K562 (cell line): ENCODE measurements at regions not wholly inside any gene's neighbourhood (a gene's known extent, or its start where the extent isn't known, plus 50 kb on each side); places are given as distances from the start of the nearest gene placed in this dataset.

Experiments
- CBX3 ChIP-seq, 2 experiments: IDR thresholded peaks; 1 replicate in 1 of 2; 2 replicates in 1 of 2; pipeline ENCODE4 v1.6.1; 2012; ENCODE audit warnings: inconsistent platforms in 2 of 2, low read length in 2 of 2, borderline replicate concordance in 1 of 2, control low read depth in 1 of 2
- EGR1 ChIP-seq: fragments of 450-650 bp; conservative IDR thresholded peaks from 2 replicates; pipeline ENCODE4 v1.6.1; 2017; ENCODE audit warnings: mild to moderate bottlenecking
- FOXP1 ChIP-seq: sonication (generic); formaldehyde crosslinking; IDR thresholded peaks from 2 replicates; pipeline ENCODE4 v1.8.0; 2022; ENCODE audit warnings: mild to moderate bottlenecking, missing genetic modification reagents
- GTF2F1 ChIP-seq: IDR thresholded peaks from 2 replicates; pipeline ENCODE4 v1.6.1; 2011; ENCODE audit warnings: low read depth, low read length, improper control_type of control experiment
- HMG20B ChIP-seq: fragments of 250-450 bp; sonication (Bioruptor Pico); IDR thresholded peaks from 2 replicates; pipeline ENCODE4 v1.5.0; 2021; ENCODE audit warnings: mild to moderate bottlenecking
- MAFK ChIP-seq: IDR thresholded peaks from 2 replicates; pipeline ENCODE4 v1.6.1; 2011; ENCODE audit warnings: low read length, improper control_type of control experiment
- MEF2A ChIP-seq: IDR thresholded peaks from 2 replicates; pipeline ENCODE4 v1.6.1; 2011; ENCODE audit warnings: low read depth, mild to moderate bottlenecking, low read length, moderate library complexity; ENCODE audit not compliant: control insufficient read depth
- PTTG1 ChIP-seq: fragments of 450-650 bp; IDR thresholded peaks from 2 replicates; pipeline ENCODE4 v1.6.1; 2016; ENCODE audit warnings: low read depth, mild to moderate bottlenecking, missing genetic modification characterization, missing compliant biosample characterization
- RAD21 ChIP-seq, 2 experiments: fragments of 250-450 bp in 1 of 2; fragments of 450-650 bp in 1 of 2; sonication (Bioruptor Pico) in 1 of 2; formaldehyde crosslinking in 1 of 2; IDR thresholded peaks in 1 of 2; conservative IDR thresholded peaks in 1 of 2; 2 replicates each; pipeline versions ENCODE4 v1.4.0 to v1.8.0; 2020 to 2022; ENCODE audit warnings: mild to moderate bottlenecking in 2 of 2, moderate library complexity in 1 of 2
- RBM34 ChIP-seq: fragments of 200-400 bp; formaldehyde crosslinking; IDR thresholded peaks from 2 replicates; pipeline ENCODE4 v1.6.1; 2018; ENCODE audit warnings: low read length, borderline replicate concordance; ENCODE audit not compliant: insufficient read depth
- RBM39 ChIP-seq: fragments of 200-400 bp; formaldehyde crosslinking; optimal IDR thresholded peaks from 2 replicates; pipeline ENCODE3; 2018; ENCODE audit warnings: low read depth, low read length
- SMC3 ChIP-seq: conservative IDR thresholded peaks from 2 replicates; pipeline ENCODE4 v1.6.1; 2011; ENCODE audit warnings: low read depth, low read length, improper control_type of control experiment; ENCODE audit not compliant: insufficient read depth
- SNRNP70 ChIP-seq: fragments of 200-400 bp; formaldehyde crosslinking; optimal IDR thresholded peaks from 2 replicates; pipeline ENCODE3; 2017; ENCODE audit warnings: low read depth, low read length
- TFAM ChIP-seq: fragments of 250-450 bp; sonication (Bioruptor Pico); conservative IDR thresholded peaks from 2 replicates; pipeline ENCODE4 v1.5.0; 2021; ENCODE audit warnings: mild to moderate bottlenecking, moderate library complexity
- ZBTB8A ChIP-seq: fragments of 450-650 bp; IDR thresholded peaks from 2 replicates; pipeline ENCODE4 v1.6.1; 2018; ENCODE audit warnings: mild to moderate bottlenecking, moderate library complexity; ENCODE audit not compliant: partially characterized antibody
- TF ChIP-seq, protein P1 (sequence below): sonication (generic); formaldehyde crosslinking; IDR thresholded peaks from 2 replicates; pipeline ENCODE4 v1.8.0; 2023; ENCODE audit warnings: missing genetic modification reagents, mild to moderate bottlenecking, borderline replicate concordance
- TF ChIP-seq, protein P2 (sequence below), 2 experiments: IDR thresholded peaks in 1 of 2; conservative IDR thresholded peaks in 1 of 2; 2 replicates each; pipeline ENCODE4 v1.6.1; 2016; ENCODE audit warnings: low read depth in 2 of 2, mild to moderate bottlenecking in 1 of 2, missing compliant biosample characterization in 1 of 2, missing genetic modification characterization in 1 of 2, moderate library complexity in 1 of 2

DNA sequence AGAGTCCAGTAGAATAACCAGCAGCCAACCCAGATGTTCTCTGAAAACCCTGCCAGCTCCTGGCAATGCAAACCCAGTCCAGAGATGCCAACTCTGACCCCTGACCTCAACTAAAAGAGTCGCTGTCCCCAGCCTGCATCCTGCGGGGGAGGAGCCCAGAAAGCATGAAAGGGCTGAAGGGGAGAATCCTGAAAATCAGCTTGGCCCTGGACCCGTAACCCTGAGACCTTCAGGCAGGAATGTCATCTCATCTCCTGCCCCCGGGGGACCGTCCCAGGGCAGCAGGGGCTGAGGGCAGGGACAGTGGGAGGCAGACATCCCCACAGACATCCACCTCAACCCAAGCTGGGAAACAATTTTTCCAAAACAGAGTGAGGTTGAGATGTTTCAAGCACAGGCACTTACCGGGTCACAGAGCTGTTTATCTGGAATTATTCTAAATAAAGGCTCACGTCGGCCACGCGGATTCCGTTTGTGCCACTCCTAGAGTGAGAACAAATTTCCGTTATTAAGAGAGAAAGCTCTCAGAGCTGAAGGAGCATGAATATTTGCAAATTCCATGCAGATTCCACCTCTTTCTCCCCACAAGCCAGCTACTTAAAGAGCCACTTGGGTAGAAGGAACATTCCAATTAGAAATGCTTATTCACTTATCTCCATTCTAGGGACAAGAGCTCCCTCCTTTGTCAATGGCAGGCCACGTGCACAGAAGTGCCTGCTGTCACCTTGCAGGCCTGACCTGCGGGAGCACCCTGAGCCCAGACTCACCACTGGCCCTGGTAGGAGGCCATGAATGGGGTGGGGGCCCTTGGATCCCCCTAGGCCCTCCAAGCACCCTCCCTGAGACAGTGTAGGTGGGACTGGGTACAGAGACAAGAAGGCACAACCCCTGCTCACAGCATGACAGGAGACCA lies 240.1 kb downstream of the NPHP4 start (continued):
- TF ChIP-seq, protein P1, sequence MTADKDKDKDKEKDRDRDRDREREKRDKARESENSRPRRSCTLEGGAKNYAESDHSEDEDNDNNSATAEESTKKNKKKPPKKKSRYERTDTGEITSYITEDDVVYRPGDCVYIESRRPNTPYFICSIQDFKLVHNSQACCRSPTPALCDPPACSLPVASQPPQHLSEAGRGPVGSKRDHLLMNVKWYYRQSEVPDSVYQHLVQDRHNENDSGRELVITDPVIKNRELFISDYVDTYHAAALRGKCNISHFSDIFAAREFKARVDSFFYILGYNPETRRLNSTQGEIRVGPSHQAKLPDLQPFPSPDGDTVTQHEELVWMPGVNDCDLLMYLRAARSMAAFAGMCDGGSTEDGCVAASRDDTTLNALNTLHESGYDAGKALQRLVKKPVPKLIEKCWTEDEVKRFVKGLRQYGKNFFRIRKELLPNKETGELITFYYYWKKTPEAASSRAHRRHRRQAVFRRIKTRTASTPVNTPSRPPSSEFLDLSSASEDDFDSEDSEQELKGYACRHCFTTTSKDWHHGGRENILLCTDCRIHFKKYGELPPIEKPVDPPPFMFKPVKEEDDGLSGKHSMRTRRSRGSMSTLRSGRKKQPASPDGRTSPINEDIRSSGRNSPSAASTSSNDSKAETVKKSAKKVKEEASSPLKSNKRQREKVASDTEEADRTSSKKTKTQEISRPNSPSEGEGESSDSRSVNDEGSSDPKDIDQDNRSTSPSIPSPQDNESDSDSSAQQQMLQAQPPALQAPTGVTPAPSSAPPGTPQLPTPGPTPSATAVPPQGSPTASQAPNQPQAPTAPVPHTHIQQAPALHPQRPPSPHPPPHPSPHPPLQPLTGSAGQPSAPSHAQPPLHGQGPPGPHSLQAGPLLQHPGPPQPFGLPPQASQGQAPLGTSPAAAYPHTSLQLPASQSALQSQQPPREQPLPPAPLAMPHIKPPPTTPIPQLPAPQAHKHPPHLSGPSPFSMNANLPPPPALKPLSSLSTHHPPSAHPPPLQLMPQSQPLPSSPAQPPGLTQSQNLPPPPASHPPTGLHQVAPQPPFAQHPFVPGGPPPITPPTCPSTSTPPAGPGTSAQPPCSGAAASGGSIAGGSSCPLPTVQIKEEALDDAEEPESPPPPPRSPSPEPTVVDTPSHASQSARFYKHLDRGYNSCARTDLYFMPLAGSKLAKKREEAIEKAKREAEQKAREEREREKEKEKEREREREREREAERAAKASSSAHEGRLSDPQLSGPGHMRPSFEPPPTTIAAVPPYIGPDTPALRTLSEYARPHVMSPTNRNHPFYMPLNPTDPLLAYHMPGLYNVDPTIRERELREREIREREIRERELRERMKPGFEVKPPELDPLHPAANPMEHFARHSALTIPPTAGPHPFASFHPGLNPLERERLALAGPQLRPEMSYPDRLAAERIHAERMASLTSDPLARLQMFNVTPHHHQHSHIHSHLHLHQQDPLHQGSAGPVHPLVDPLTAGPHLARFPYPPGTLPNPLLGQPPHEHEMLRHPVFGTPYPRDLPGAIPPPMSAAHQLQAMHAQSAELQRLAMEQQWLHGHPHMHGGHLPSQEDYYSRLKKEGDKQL (CRISPR knock-in tag): no peak
- TF ChIP-seq, protein P2, sequence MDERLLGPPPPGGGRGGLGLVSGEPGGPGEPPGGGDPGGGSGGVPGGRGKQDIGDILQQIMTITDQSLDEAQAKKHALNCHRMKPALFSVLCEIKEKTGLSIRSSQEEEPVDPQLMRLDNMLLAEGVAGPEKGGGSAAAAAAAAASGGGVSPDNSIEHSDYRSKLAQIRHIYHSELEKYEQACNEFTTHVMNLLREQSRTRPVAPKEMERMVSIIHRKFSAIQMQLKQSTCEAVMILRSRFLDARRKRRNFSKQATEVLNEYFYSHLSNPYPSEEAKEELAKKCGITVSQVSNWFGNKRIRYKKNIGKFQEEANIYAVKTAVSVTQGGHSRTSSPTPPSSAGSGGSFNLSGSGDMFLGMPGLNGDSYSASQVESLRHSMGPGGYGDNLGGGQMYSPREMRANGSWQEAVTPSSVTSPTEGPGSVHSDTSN (CRISPR knock-in tag; IDR thresholded peaks at IDR 0.05; ENCODE audit: low read depth): no peak
- TF ChIP-seq, protein P2 (tag; conservative IDR thresholded peaks at IDR 0.05; ENCODE audit: low read depth): no peak
- no peak for TF ChIP-seq SMC3
- TF ChIP-seq MEF2A: no peak
- TF ChIP-seq TFAM: no peak
- no peak for TF ChIP-seq SNRNP70
- TF ChIP-seq CBX3 (IDR thresholded peaks at IDR 0.05; ENCODE audit: borderline replicate concordance in 1 of 2, low read length in 2 of 2): no peak
- TF ChIP-seq RBM34: no peak
- no peak for TF ChIP-seq EGR1
- no peak for TF ChIP-seq HMG20B
- TF ChIP-seq RBM39: no peak
- TF ChIP-seq GTF2F1: no peak
- TF ChIP-seq RAD21 (CRISPR knock-in tag; conservative IDR thresholded peaks at IDR 0.05 in 1 of 2, IDR thresholded peaks at IDR 0.05 in 1 of 2): peak in 1 of 2 experiments; percentile 58; a peak in 2 of 4 replicates
- no peak for TF ChIP-seq ZBTB8A
- TF ChIP-seq FOXP1: no peak
- TF ChIP-seq PTTG1 (tag): no peak
- 0 out of 2 replicates have a peak, but pooled peaks have one; percentile 14 for TF ChIP-seq MAFK
